BJ (cell line): ENCODE measurements at regions not wholly inside any gene's neighbourhood (a gene's known extent, or its start where the extent isn't known, plus 50 kb on each side); places are given as distances from the start of the nearest gene placed in this dataset.

ENCODE experiments used
- CTCF ChIA-PET: fragments of 350-600 bp; formaldehyde crosslinking; extraction: SDS; loops from one replicate; lab custom pipeline; 2021; ENCODE audit warnings: antibody characterized with exemption, inconsistent platforms; lab: Yijun Ruan, JAX
- POLR2A ChIA-PET: fragments of 300-600 bp; sonication (Branson Sonifier 250); formaldehyde crosslinking; extraction: SDS; loops from one replicate; lab custom pipeline; 2021; ENCODE audit warnings: antibody characterized with exemption; lab: Charles Lee
- DNase-seq: peaks from one replicate; pipeline ENCODE4 v3.0.0-alpha.2; 2011; ENCODE audit warnings: low read depth
- H3K27me3 ChIP-seq: 2 replicates; pipeline ENCODE4 v1.6.0; 2011; ENCODE audit warnings: low read length; ENCODE audit not compliant: control insufficient read depth, insufficient read depth
- H3K36me3 ChIP-seq: 2 replicates; pipeline ENCODE4 v1.5.1; 2011; ENCODE audit warnings: low read length; ENCODE audit not compliant: control insufficient read depth, insufficient read depth
- H3K4me3 ChIP-seq: 2 replicates; pipeline ENCODE4 v1.5.1; 2011; ENCODE audit warnings: low read depth, mild to moderate bottlenecking, control low read depth, low read length
- TF ChIP-seq, protein P1 (sequence below): IDR thresholded peaks from 2 replicates; pipeline ENCODE4 v1.5.1; 2011; ENCODE audit warnings: low read depth, mild to moderate bottlenecking, control low read depth, inconsistent platforms, low read length, moderate library complexity; ENCODE audit not compliant: insufficient read depth

DNA sequence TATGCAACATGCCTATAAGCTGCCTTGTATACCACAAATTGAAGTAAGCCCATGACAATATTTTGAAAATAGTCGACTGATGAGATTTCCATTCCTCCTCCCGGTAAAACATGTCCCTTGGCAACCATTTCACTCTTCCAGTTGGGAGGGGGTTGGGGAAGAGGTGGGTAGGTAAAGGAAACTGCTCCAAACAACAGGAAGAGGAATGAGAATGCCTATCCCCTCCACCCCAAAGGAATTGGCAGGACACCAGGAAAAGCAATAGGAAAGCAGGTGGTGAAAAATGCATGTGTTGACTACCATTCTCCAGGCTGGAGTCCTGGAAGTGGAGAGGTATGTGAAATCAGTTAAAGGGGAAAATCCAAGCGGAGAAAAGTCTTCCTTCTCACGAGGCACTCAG is 455.9 kb upstream of the PSMD7 start:
- CTCF ChIA-PET: no interaction called here
- TF ChIP-seq, protein P1, sequence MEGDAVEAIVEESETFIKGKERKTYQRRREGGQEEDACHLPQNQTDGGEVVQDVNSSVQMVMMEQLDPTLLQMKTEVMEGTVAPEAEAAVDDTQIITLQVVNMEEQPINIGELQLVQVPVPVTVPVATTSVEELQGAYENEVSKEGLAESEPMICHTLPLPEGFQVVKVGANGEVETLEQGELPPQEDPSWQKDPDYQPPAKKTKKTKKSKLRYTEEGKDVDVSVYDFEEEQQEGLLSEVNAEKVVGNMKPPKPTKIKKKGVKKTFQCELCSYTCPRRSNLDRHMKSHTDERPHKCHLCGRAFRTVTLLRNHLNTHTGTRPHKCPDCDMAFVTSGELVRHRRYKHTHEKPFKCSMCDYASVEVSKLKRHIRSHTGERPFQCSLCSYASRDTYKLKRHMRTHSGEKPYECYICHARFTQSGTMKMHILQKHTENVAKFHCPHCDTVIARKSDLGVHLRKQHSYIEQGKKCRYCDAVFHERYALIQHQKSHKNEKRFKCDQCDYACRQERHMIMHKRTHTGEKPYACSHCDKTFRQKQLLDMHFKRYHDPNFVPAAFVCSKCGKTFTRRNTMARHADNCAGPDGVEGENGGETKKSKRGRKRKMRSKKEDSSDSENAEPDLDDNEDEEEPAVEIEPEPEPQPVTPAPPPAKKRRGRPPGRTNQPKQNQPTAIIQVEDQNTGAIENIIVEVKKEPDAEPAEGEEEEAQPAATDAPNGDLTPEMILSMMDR: no peak
- no peaks in the 10 kb centered on the region for H3K27me3 ChIP-seq
- POLR2A ChIA-PET: no interaction called here
- H3K36me3 ChIP-seq: no peaks in the 10 kb centered on the region
- no peak overlapping the region for H3K4me3 ChIP-seq
- DNase-seq: no peak

DNA sequence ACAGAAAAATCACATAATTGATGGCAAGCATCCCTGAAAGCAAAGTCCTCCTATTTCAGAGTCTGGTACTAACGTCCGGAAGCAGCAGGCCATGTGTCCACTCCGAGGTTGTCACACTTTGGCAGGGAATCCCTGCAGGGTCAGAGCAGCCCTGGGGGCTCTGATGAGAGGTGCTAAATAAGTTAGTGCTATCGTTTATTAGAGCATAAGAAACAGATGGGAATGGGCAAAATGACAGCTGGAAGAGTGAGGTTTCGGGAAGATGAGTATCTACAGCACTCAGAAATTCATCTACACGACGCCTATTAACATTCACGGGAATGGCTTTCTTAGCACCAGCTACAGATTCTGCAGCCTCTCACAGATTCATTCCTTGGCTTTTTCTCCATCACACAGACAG is 465.4 kb upstream of the PSMD7 start:
- TF ChIP-seq, protein P1: no peak
- H3K36me3 ChIP-seq: no peaks in the 10 kb centered on the region
- CTCF ChIA-PET: no interaction called here
- DNase-seq: no peak
- POLR2A ChIA-PET: no interaction called here
- H3K4me3 ChIP-seq: no peak overlapping the region
- no peaks in the 10 kb centered on the region for H3K27me3 ChIP-seq

DNA sequence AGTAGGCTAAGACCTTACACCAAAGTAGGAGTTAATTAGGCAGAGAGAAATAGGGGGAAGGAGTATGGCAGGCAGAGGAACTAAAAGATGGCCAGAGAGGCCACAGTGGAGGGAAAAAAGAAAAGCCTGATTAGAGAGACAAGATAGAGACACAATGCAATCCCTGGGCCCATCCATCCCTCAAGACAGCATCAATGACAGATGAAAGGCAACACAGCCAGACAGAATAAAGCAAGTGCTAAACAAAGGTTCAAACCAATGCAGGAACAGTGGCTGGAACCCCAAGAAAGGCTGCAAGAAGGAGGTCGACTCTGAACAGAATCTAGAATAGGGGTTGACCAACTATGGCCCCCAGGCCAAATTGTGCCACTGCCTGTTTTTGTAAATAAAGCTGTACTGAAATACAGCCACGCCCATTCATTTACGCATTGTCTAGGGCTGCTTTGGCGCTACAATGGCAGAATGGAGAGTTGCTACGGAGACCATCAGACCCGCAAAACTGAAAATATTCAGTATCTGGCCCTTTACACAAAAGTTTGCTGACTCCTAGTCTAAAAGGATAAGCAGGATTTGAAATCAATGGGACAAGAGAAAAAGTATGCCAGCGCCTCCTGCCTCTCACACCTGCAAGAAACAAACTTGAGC is 473.3 kb upstream of the PSMD7 start:
- TF ChIP-seq, protein P1: no peak
- CTCF ChIA-PET: interaction anchor here (1.2 kb wide), 1 partner anchor 50 kb away, joined by 3 read pairs; no protein-coding TSS in a partner anchor
- no peak for DNase-seq
- H3K27me3 ChIP-seq: no peaks in the 10 kb centered on the region
- H3K36me3 ChIP-seq: no peaks in the 10 kb centered on the region
- POLR2A ChIA-PET: no interaction called here
- no peak overlapping the region for H3K4me3 ChIP-seq

DNA sequence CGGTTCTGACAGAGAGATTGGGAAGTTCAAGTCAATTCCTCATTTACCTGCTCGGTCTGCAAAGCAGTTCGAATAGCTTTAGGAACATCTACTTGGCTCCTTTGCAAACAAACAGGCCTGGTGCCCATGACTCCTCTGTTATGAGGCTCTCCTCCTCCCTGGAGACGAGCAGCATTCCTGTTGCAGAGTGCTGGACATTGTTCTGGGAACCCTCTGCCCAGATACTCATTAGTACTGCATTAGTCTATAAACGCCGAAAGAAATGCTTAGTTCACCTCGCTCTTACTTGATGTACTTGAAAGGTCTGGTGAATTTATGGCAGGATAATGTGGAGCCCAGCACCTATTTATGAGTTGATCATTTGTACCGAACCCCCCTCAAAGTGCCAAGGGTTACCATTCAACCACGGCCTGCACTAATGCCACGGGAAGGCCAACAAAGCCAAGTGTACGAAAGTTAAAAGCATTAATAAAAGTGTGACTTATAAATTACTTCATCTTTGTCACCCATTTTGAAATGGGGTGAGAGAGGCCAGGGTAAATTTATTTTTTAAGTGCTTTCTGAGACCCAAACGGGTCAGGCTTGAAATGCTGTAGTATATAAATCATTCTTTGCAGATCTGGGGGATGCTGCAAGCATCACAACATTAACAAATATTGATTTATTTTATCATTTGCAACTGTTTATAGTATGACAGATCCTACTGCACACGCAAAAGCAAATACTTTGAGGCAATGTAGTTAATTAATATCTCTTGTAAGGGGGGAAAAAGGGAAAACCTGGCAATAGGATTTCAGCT is 478.9 kb upstream of the PSMD7 start:
- Histone ChIP-seq H3K27me3 (no peaks in the 10 kb centered on the region), H3K36me3 (no peaks in the 10 kb centered on the region), H3K4me3 (no peak overlapping the region)
- TF ChIP-seq, protein P1: no peak
- ChIA-PET CTCF (no interaction called here), POLR2A (no interaction called here)
- DNase-seq: no peak

DNA sequence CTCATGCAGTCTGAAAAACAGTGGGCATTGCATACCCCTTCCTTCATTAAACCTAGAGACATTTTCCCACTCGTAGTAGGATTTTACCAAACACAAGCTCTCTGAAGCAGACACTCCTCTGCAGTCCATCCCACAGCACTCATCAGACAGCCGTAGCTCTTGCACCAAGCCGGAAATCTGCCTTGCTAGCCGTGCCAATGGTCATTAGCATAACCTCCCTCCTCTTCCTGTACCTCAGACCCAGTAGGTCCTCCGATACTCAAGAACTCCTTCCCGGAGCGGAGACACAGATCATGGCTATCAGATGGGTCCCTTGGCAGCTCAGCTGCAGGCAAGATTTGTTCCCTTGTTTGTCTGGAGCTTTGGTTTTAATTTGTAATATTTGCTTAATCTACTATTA is 483.1 kb upstream of the PSMD7 start:
- ChIA-PET POLR2A (no interaction called here), CTCF (interaction anchor here (0.6 kb wide), 1 partner anchor 32 kb away, joined by 4 read pairs; no protein-coding TSS in a partner anchor)
- Histone ChIP-seq H3K27me3 (no peaks in the 10 kb centered on the region), H3K4me3 (no peak overlapping the region), H3K36me3 (no peaks in the 10 kb centered on the region)
- TF ChIP-seq, protein P1: no peak
- no peak for DNase-seq
